H7 (cell line): ENCODE measurements at regions not wholly inside any gene's neighbourhood (a gene's known extent, or its start where the extent isn't known, plus 50 kb on each side); places are given as distances from the start of the nearest gene placed in this dataset.

Source experiments
- DNase-seq: peaks from one replicate; pipeline ENCODE4 v3.0.0; 2012
- H3K27me3 ChIP-seq: 2 replicates; pipeline ENCODE4 v1.6.0; 2011; ENCODE audit warnings: mild to moderate bottlenecking, low read length; ENCODE audit not compliant: control insufficient read depth, insufficient read depth
- H3K36me3 ChIP-seq: replicated peaks from 2 replicates; pipeline ENCODE4 v1.5.1; 2011; ENCODE audit warnings: low read length; ENCODE audit not compliant: control insufficient read depth, insufficient read depth
- H3K4me3 ChIP-seq: 2 replicates; pipeline ENCODE4 v1.5.1; 2011; ENCODE audit warnings: low read depth, mild to moderate bottlenecking, control low read depth, low read length, moderate library complexity; ENCODE audit not compliant: insufficient read depth

DNA sequence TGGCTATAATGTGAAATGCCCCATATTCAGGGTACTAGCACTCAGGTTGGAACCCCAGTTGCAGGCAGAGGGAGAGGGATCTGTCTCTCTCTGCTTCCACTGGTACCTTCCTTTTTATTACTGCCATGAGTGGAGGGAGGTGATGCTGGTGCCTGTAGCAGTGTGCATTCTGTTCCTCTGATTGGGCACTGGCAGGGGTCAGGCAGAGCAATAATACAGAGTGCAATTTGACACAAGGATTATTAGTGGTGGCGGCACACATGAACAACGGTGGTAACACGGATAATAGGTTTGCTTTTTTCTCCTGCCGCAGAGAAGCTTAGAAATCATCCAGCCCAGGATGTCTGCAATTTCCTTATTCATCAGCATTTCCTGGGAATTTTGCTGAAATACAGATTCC, 525.7 kb downstream of the SLC4A3 start:
- Histone ChIP-seq H3K27me3 (no peaks in the 10 kb centered on the region), H3K36me3 (no peaks in the 10 kb centered on the region), H3K4me3 (no peak overlapping the region)
- no peak for DNase-seq

DNA sequence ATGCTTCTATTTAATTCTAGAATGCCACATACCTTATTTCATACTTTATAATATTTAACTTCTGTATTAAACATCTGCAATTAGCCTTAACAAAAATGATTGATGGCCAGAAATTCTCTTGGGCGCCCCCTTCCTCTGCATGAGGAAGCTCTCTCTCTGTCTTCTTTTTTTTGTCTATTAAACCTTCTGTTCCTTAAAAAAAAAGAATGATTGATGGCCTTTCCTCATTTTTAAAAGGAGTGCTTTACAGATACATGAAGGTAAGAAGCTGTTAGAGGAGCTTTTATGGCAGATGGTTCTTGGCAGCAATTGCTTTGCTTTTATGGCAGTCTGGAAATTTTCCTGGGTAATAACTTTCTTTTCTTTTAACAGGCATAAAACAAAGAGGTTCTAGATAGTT, 526.9 kb downstream of the SLC4A3 start:
- no peaks in the 10 kb centered on the region for H3K36me3 ChIP-seq
- no peak for DNase-seq
- H3K4me3 ChIP-seq: no peak overlapping the region
- no peaks in the 10 kb centered on the region for H3K27me3 ChIP-seq

- DNase-seq: no peak
- Histone ChIP-seq H3K4me3 (no peak overlapping the region), H3K36me3 (no peaks in the 10 kb centered on the region), H3K27me3 (no peaks in the 10 kb centered on the region)
Measured at GRCh38 chr2:220157312-220157711, 529.9 kb downstream of the SLC4A3 start.

DNA sequence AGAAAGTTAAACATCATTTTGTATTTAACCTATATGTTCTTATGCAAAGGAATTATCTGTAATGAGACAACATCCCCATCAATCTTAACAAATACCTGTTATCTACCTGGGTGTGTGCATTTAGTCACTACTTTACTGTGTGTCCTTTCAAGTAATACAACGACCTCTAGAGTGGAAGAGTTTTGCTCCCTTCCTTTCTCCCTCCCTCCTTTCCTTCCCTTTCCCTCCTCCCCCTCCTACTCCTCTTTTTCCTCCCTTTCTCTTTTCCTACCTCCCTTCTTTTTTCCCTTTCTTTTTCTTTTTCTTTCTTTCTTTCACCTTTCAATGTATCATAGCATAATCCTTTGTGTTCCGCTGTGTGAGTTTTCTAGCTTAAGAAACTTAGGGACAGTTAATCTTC, 532.3 kb downstream of the SLC4A3 start:
- H3K4me3 ChIP-seq: no peak overlapping the region
- no peaks in the 10 kb centered on the region for H3K27me3 ChIP-seq
- DNase-seq: no peak
- H3K36me3 ChIP-seq: no peaks in the 10 kb centered on the region

- H3K27me3 ChIP-seq: no peaks in the 10 kb centered on the region
- no peak for DNase-seq
Measured at GRCh38 chr2:220162320-220162719, 534.9 kb downstream of the SLC4A3 start.

DNA sequence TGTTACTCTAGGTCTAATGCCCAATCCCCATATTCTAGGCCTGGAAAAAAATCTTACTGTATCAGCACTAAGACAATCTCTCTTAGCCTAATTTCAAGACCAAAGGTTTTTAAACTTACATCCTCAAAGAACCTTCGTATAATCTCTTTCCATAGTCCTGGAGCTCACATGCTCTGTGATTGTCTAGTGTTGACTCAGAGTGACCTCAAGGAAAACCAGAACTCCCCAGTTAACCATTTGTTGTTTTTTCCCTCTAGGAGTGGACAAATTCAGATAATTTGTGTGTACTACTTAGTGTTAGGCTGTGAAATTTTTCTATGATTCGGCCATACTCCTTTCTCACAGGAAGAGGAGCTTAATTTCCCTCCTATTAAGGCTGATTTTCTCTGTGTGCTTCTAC, 536.1 kb downstream of the SLC4A3 start:
- Histone ChIP-seq H3K4me3 (no peak overlapping the region), H3K36me3 (no peaks in the 10 kb centered on the region), H3K27me3 (no peaks in the 10 kb centered on the region)
- DNase-seq: no peak

More at GRCh38 chr2:220162320-220162719, 534.9 kb downstream of the SLC4A3 start:
- H3K36me3 ChIP-seq: no peaks in the 10 kb centered on the region
- no peak overlapping the region for H3K4me3 ChIP-seq

- Histone ChIP-seq H3K27me3 (no peaks in the 10 kb centered on the region), H3K36me3 (no peaks in the 10 kb centered on the region), H3K4me3 (no peak overlapping the region)
- peak; percentile 56 for DNase-seq
Measured at GRCh38 chr2:220165401-220165800, 538.0 kb downstream of the SLC4A3 start.

DNA sequence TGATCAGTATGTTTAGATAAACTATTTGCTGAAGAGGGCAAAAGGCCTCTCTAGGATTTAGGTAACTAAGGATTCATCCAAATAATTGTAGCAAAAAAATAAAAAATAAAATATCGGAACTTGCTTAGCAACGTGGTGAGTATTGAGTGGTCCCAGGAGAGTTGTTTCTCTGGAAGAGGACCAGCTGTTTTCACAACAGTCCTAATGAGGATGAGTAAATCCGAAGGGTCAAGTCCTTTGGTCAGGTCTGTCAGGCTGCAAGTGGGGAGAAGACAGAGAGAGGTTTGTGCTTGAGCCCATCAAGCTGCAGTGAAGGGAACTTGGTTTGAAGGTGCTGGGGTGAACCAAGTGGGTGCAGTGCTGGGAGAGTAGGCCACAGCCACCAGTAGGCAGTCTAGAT, 539.2 kb downstream of the SLC4A3 start:
- no peaks in the 10 kb centered on the region for H3K36me3 ChIP-seq
- H3K27me3 ChIP-seq: no peaks in the 10 kb centered on the region
- no peak overlapping the region for H3K4me3 ChIP-seq
- DNase-seq: no peak

DNA sequence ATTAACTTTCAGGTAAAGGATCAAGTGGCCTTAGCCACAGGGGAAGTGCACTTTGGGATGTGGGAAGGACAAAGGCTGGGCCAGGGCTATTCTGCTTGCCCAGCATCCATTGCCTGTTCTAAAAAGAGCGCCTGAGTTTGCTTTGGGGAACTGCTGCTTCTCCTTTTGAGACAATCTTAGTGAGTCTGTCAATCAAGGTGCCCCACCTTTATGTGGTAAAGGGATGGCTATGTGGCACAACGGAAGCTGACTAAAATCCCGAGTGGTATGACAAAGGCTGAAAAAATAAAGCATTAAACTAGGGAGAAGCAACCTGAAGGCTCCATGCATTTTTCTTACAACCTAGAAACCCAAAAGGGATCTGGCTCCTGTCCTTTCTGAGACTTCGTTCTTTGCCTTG, 540.5 kb downstream of the SLC4A3 start:
- Histone ChIP-seq H3K27me3 (no peaks in the 10 kb centered on the region), H3K36me3 (no peaks in the 10 kb centered on the region), H3K4me3 (no peak overlapping the region)
- DNase-seq: no peak

DNA sequence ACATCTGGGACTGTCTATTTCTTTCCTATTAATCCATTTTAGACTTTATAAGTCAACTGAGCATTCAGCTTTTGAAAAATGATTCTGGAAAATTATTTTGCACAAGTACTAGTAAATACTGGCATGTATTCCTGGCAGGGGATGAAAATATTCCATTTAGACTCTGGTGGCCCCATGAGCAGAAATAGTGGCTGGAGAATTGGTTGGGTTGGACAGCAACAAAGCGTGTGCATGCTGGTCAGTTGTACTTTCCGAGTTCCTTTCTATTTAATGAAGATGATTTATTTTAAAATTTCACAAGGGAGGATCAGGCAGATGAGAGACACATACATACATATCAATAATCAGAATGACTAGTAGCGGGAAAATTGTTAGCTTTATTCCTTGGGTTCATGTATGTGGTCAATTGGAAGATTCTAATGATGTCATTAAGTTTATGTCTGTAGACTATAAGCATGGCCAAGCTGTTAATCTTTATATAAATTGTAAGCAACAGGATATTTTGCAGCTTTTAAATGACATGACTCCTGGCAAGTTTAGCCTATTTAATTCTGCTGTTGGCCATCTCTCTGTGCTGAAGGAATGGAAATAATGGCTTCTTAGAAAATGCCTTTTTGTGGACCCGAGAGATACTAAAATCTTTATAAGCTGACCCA, 541.6 kb downstream of the SLC4A3 start:
- H3K4me3 ChIP-seq: no peak overlapping the region
- H3K27me3 ChIP-seq: no peaks in the 10 kb centered on the region
- no peak for DNase-seq
- H3K36me3 ChIP-seq: no peaks in the 10 kb centered on the region

DNA sequence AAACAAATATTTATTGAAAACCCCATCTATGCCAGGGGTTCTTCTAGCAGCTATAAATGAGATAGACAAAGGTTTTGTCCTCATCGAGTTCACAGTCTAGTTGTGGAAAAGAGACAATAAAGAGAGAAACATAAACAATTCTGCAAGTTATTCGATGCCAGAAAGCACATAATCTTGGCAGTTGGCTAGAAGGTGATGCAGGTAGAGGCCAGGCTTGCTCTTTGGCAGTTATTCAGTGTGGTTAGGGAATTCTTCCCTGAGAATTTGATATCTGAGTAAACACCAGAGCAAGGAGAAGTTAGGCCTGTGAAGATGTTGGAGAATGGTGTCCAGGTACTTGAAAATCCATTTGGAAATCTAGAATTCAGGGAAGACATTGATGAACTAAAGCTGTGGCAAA, 547.4 kb downstream of the SLC4A3 start:
- H3K27me3 ChIP-seq: no peaks in the 10 kb centered on the region
- no peak overlapping the region for H3K4me3 ChIP-seq
- DNase-seq: no peak
- no peaks in the 10 kb centered on the region for H3K36me3 ChIP-seq

GRCh38 chr2:220175967-220176366, 548.5 kb downstream of the SLC4A3 start:
- H3K27me3 ChIP-seq: no peaks in the 10 kb centered on the region
- H3K4me3 ChIP-seq: no peak overlapping the region
- H3K36me3 ChIP-seq: no peaks in the 10 kb centered on the region
- DNase-seq: no peak

DNA sequence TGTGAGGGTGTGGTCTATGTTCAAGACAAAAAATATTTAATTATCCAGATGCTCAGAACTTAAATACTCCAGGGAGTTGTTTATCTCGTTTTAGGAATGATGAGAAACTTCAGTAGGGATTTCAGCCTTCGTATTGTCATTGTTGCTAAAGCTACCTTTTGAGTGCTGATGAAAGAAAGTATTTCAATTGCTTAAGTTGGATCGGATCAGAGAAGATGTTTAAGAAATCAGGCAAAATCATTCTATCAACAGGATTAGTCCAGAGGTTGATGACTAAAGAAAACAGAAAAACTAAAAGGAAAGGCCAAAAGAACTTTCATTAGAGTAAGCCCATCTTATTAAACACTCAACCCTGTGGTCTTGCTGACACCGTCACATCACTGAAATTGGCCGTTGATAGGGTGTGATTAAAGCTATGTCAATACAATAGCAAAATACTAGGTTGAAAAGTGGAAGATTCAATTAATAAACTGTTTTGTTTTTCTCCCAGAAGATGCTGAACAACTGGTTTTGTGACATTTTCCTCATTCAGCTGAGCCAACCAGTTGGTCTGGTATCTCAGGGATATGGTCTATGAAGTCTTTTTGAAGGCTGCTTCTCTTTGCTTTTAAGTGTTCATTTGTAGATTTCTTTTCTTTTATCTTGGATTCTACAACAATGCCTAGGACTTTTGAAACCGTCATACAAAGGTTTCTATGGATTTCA, 551.7 kb downstream of the SLC4A3 start:
- H3K36me3 ChIP-seq: no peaks in the 10 kb centered on the region
- H3K27me3 ChIP-seq: no peaks in the 10 kb centered on the region
- DNase-seq: no peak
- no peak overlapping the region for H3K4me3 ChIP-seq

DNA sequence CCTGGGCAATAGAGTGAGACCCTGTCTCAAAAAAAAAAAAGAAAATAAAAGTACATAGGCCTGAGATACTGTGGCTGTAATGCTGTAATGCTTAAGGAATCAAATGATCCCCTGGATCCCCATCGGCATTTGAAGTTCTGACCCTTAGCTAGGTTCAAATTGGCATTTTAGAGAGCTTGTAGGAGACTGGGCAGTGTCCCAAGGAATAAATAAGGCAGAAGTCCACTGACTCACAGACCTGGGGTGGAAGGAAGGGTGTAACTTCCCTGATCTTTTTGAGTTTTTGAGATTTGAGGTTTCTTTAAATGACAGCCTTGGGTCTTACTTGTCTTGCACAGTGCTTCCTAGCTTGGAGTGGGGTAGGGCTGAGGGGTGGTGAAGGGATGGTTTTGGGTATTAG, 553.7 kb downstream of the SLC4A3 start:
- H3K27me3 ChIP-seq: no peaks in the 10 kb centered on the region
- no peak overlapping the region for H3K4me3 ChIP-seq
- no peak for DNase-seq
- H3K36me3 ChIP-seq: no peaks in the 10 kb centered on the region

DNA sequence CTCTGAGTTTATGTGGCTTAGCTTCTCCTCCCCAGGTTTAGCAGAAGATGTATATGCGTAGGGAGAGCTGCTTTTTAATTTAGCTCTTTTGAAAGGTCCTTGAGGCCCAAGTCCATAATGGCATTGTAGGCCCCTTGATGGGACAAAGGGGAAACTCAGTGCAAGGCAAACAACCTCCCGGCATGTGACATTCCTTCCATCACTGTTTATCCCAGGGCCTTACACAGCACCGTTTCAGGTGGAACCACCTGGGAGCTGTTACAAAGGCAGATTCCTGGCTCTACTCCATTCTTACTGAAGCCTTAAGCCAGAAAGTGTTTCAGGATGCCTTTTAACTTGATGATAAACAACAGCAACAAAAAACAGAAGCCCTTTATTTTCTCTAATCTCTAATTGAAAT, 555.4 kb downstream of the SLC4A3 start:
- H3K27me3 ChIP-seq: no peaks in the 10 kb centered on the region

More for the DNA sequence above, 555.4 kb downstream of the SLC4A3 start:
- peak; percentile 19 for DNase-seq
- Histone ChIP-seq H3K36me3 (no peaks in the 10 kb centered on the region), H3K4me3 (no peak overlapping the region)
